Stomach (tissue), 8 donors: ENCODE measurements at regions not wholly inside any gene's neighbourhood (a gene's known extent, or its start where the extent isn't known, plus 50 kb on each side); places are given as distances from the start of the nearest gene placed in this dataset.

ENCODE experiments used
- DNase-seq, 2 donors: peaks; one replicate each; pipeline versions ENCODE4 v3.0.0 to v3.0.0-alpha.2; 2013 to 2019
- H3K27ac ChIP-seq, 5 donors: fragments of 200-600 bp in 4 of 5; sonication (generic) in 4 of 5; one replicate each; pipeline ENCODE4 v1.5.1; 2013 to 2019; ENCODE audit warnings: mild to moderate bottlenecking in 1 of 5, moderate library complexity in 1 of 5
- H3K27me3 ChIP-seq, 3 donors: fragments of 200-600 bp; sonication (generic); one replicate each; pipeline ENCODE4 v1.5.1; 2017 to 2019; ENCODE audit warnings: mixed run types in 1 of 3
- H3K36me3 ChIP-seq, 4 donors: fragments of 200-600 bp; sonication (generic); 1 replicate in 3 of 4; 2 replicates in 1 of 4; pipeline ENCODE4 v1.5.1; 2016 to 2019
- H3K4me1 ChIP-seq, 4 donors: fragments of 200-600 bp; sonication (generic); one replicate each; pipeline ENCODE4 v1.5.1; 2016 to 2019
- H3K4me3 ChIP-seq, 4 donors: fragments of 200-600 bp; sonication (generic) in 3 of 4; one replicate each; pipeline ENCODE4 v1.5.1; 2016 to 2019; ENCODE audit warnings: mild to moderate bottlenecking in 1 of 4
- H3K9me3 ChIP-seq, 4 donors: fragments of 200-600 bp; sonication (generic); one replicate each; pipeline ENCODE4 v1.5.1; 2016 to 2019
- CTCF ChIP-seq, 7 experiments: fragments of 450-650 bp in 4 of 7; fragments of 200-600 bp in 3 of 7; sonication (generic) in 3 of 7; IDR thresholded peaks; one replicate each; pipeline ENCODE4 v1.5.1; 2016 to 2019; ENCODE audit warnings: antibody characterized with exemption in 7 of 7, control low read depth in 2 of 7, mild to moderate bottlenecking in 1 of 7
- EP300 ChIP-seq: sonication (generic); formaldehyde crosslinking; IDR thresholded peaks from one replicate; pipeline ENCODE4 v1.6.1; 2017; ENCODE audit warnings: antibody characterized with exemption
- POLR2A ChIP-seq, 4 donors: fragments of 450-650 bp; IDR thresholded peaks; one replicate each; pipeline ENCODE4 v1.6.1; 2016; ENCODE audit warnings: antibody characterized with exemption in 4 of 4, control low read depth in 2 of 4, mild to moderate bottlenecking in 1 of 4, moderate library complexity in 1 of 4
- POLR2AphosphoS5 ChIP-seq, 3 donors: sonication (generic); formaldehyde crosslinking; IDR thresholded peaks; one replicate each; pipeline ENCODE4 v1.6.1; 2016; ENCODE audit warnings: antibody characterized with exemption in 3 of 3
- WGBS, 5 donors: extraction: QIAGEN DNeasy Blood & Tissue Kit in 3 of 5; methylation state at CpG; one replicate each; pipeline versions ENCODE4 v1.1.5 to v1.1.7; 2013 to 2018; 5-methylcytosine and 5-hydroxymethylcytosine counted together
- intact Hi-C: fragments of 100-400 bp; cut with DNase I; formaldehyde crosslinking; loops from one replicate; pipeline ENCODE4 v1.15.1; 2023; ENCODE audit warnings: low total_unique reads
- donor health status: healthy with polysubstance abuse.
- donor health status: Bipolar disorder and iron deficiency.
- donor health status: healthy.

DNA sequence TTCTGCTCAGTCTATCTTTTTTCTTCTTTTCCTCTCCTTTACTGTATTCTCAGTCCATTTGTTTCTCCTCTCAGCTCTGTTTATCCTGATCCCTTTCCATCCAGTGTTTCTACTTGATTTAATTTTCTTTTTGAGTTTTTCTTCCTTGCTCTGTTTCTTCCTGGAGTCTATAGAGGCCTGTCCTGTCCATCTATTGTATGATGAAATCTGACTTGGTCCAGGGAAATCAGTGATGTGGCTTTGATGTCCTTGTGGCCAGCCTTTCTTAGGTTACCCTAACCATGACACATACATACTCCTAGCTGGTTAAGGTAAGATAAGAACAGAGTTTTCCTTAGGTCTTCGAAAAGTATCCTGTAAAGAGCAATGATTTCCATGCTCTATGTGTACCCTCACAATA is 89.3 kb upstream of the LNX1 start:
- H3K9me3 ChIP-seq: no peaks in the 10 kb centered on the region
- no peak for TF ChIP-seq POLR2A (IDR thresholded peaks at IDR 0.05)
- TF ChIP-seq EP300: no peak
- TF ChIP-seq POLR2AphosphoS5 (IDR thresholded peaks at IDR 0.05): no peak
- TF ChIP-seq CTCF (IDR thresholded peaks at IDR 0.05): no peak
- no peaks in the 10 kb centered on the region for H3K27me3 ChIP-seq
- H3K36me3 ChIP-seq: no peaks in the 10 kb centered on the region
- H3K4me1 ChIP-seq: peaks cover 0 to 10% (median 5%) of the 10 kb centered on the region in 4 donors
- DNase-seq: no peak
- no peak overlapping the region for H3K4me3 ChIP-seq
- no peak overlapping the region for H3K27ac ChIP-seq
- intact Hi-C loops: no loop called here
- 93 to 97% (median 94%) methylated on average over 1 of the region's 1 CpG for WGBS, 5 donors

GRCh38 chr4:53680168-53680567 is 88.9 kb upstream of the LNX1 start:
- Histone ChIP-seq H3K36me3 (no peaks in the 10 kb centered on the region), H3K4me3 (no peak overlapping the region), H3K9me3 (no peaks in the 10 kb centered on the region), H3K27ac (no peak overlapping the region), H3K4me1 (peaks cover 0 to 10% (median 5%) of the 10 kb centered on the region in 4 donors), H3K27me3 (no peaks in the 10 kb centered on the region)
- intact Hi-C loops: no loop called here
- WGBS, 5 donors: 72 to 90% (median 84%) methylated on average over 2 of the region's 2 CpGs
- TF ChIP-seq EP300 (no peak), POLR2A (IDR thresholded peaks at IDR 0.05) (no peak), CTCF (IDR thresholded peaks at IDR 0.05) (no peak), POLR2AphosphoS5 (IDR thresholded peaks at IDR 0.05) (no peak)
- no peak for DNase-seq

DNA sequence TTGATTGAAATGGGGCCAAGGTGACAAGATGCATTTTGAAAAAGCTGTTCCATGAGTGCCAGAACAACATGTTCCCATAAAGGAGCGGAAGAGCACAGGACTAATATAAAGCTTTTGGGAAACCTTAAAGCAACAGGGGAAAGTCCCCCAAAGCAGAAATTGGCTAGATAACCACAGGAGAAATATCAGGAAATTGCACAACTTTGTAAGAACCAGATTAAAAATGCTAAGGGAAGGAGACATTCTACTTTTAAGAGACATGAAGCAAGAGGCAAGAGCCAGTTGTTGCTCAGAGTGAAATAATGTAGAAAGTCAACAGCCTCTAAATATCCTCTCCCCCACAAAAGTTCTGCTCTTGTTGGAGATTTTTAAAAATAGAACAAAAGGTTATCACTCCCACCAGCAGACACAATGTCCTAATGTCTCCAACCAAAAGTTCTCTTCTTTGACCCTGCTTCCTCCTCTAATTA is 85.2 kb upstream of the LNX1 start:
- peaks cover 0 to 10% (median 5%) of the 10 kb centered on the region in 4 donors for H3K4me1 ChIP-seq
- H3K4me3 ChIP-seq: no peak overlapping the region
- no peak for DNase-seq
- intact Hi-C loops: no loop called here
- 57 to 83% (median 70%) methylated on average over 1 of the region's 1 CpG for WGBS, 5 donors
- no peaks in the 10 kb centered on the region for H3K36me3 ChIP-seq
- peak overlapping the region in 4 of 5 donors; percentile 27 to 69 (median 46) for H3K27ac ChIP-seq
- no peaks in the 10 kb centered on the region for H3K27me3 ChIP-seq
- TF ChIP-seq POLR2AphosphoS5 (IDR thresholded peaks at IDR 0.05): peak; percentile 57 to 63 (median 61)
- TF ChIP-seq EP300: no peak
- H3K9me3 ChIP-seq: no peaks in the 10 kb centered on the region

GRCh38 chr4:53674903-53675302 is 83.6 kb upstream of the LNX1 start:
- Histone ChIP-seq H3K4me3 (no peak overlapping the region), H3K27ac (no peak overlapping the region), H3K4me1 (peaks cover 0 to 10% (median 5%) of the 10 kb centered on the region in 4 donors), H3K9me3 (no peaks in the 10 kb centered on the region), H3K27me3 (no peaks in the 10 kb centered on the region), H3K36me3 (no peaks in the 10 kb centered on the region)
- no peak for TF ChIP-seq CTCF (IDR thresholded peaks at IDR 0.05)
- TF ChIP-seq POLR2A (IDR thresholded peaks at IDR 0.05): no peak
- no peak for TF ChIP-seq POLR2AphosphoS5 (IDR thresholded peaks at IDR 0.05)
- no peak for TF ChIP-seq EP300
- intact Hi-C loops: no loop called here
- DNase-seq: no peak
- 85 to 88% (median 86%) methylated on average over 5 of the region's 5 CpGs for WGBS, 5 donors

- Histone ChIP-seq H3K36me3 (no peaks in the 10 kb centered on the region), H3K4me1 (peaks cover 0 to 10% (median 5%) of the 10 kb centered on the region in 4 donors), H3K27me3 (no peaks in the 10 kb centered on the region), H3K9me3 (peaks cover 0 to under 1% (median 0%) of the 10 kb centered on the region in 4 donors), H3K4me3 (no peak overlapping the region), H3K27ac (no peak overlapping the region)
- intact Hi-C loops: no loop called here
- DNase-seq: no peak
- 66 to 87% (median 79%) methylated on average over 2 of the region's 2 CpGs for WGBS, 5 donors
- TF ChIP-seq POLR2A (IDR thresholded peaks at IDR 0.05) (no peak), EP300 (no peak)
Observed at GRCh38 chr4:53672873-53673272, 81.6 kb upstream of the LNX1 start.
